ENCODE measurements at regions not wholly inside any gene's neighbourhood (a gene's known extent, or its start where the extent isn't known, plus 50 kb on each side); places are given as distances from the start of the nearest gene placed in this dataset.
"Not testable (repeated sequence)": the region's sequence is repeated elsewhere in the genome, so short reads cannot be mapped to it uniquely, and the experiment has no call there.

GRCh38 chr6:19245656-19246055 is 591.5 kb upstream of the ID4 start:
- DNase-seq: no peak
- H3K4me1 ChIP-seq: no peaks in the 10 kb centered on the region
- no peaks in the 10 kb centered on the region for H3K36me3 ChIP-seq
- H3K27ac ChIP-seq: no peak overlapping the region
- H3K4me3 ChIP-seq: no peak overlapping the region
- intact Hi-C loops (cut with DNase I; ENCODE audit: low total_unique reads): no loop called here
- H3K9me3 ChIP-seq: peaks cover 0 to 18% (median 9%) of the 10 kb centered on the region in 3 donors
- H3K27me3 ChIP-seq: no peaks in the 10 kb centered on the region
- TF ChIP-seq CTCF (IDR thresholded peaks at IDR 0.05): no peak

- H3K27ac ChIP-seq; H3K4me1 ChIP-seq; DNase-seq; H3K27me3 ChIP-seq; H3K4me3 ChIP-seq; H3K36me3 ChIP-seq; intact Hi-C loops (cut with DNase I; ENCODE audit: low total_unique reads): not testable (repeated sequence)
- H3K9me3 ChIP-seq: peaks cover 0 to 18% (median 9%) of the 10 kb centered on the region in 3 donors
These were observed 590.0 kb upstream of the ID4 start for GRCh38 chr6:19247181-19247580.

- DNase-seq; H3K27me3 ChIP-seq; H3K4me3 ChIP-seq; intact Hi-C loops (cut with DNase I; ENCODE audit: low total_unique reads); H3K27ac ChIP-seq; H3K9me3 ChIP-seq; H3K36me3 ChIP-seq: not testable (repeated sequence)
- H3K4me1 ChIP-seq: peaks cover 0 to 14% (median 0%) of the 10 kb centered on the region in 4 donors
These were observed 581.0 kb upstream of the ID4 start for GRCh38 chr6:19256123-19256522.

GRCh38 chr6:19261642-19262041 is 575.5 kb upstream of the ID4 start:
- no peaks in the 10 kb centered on the region for H3K9me3 ChIP-seq
- no peaks in the 10 kb centered on the region for H3K27me3 ChIP-seq
- H3K4me3 ChIP-seq: no peak overlapping the region
- no peak overlapping the region for H3K27ac ChIP-seq
- peaks cover 0 to 12% (median 0%) of the 10 kb centered on the region in 4 donors for H3K4me1 ChIP-seq
- no peaks in the 10 kb centered on the region for H3K36me3 ChIP-seq
- no peak for TF ChIP-seq CTCF (IDR thresholded peaks at IDR 0.05)
- DNase-seq: no peak
- intact Hi-C loops (cut with DNase I; ENCODE audit: low total_unique reads): no loop called here

- Histone ChIP-seq H3K36me3 (no peaks in the 10 kb centered on the region), H3K4me3 (no peak overlapping the region), H3K27me3 (no peaks in the 10 kb centered on the region), H3K27ac (no peak overlapping the region), H3K9me3 (peaks cover 0 to 12% (median 5%) of the 10 kb centered on the region in 3 donors), H3K4me1 (no peaks in the 10 kb centered on the region)
- TF ChIP-seq CTCF (IDR thresholded peaks at IDR 0.05): no peak
- no peak for DNase-seq
- intact Hi-C loops (cut with DNase I; ENCODE audit: low total_unique reads): no loop called here
These were observed 569.1 kb upstream of the ID4 start for GRCh38 chr6:19268117-19268516.

GRCh38 chr6:19268718-19269117 is 568.5 kb upstream of the ID4 start:
- Histone ChIP-seq H3K4me1 (no peaks in the 10 kb centered on the region), H3K4me3 (no peak overlapping the region), H3K27ac (no peak overlapping the region), H3K36me3 (no peaks in the 10 kb centered on the region), H3K9me3 (peaks cover 0 to 12% (median 5%) of the 10 kb centered on the region in 3 donors), H3K27me3 (no peaks in the 10 kb centered on the region)
- no peak for TF ChIP-seq CTCF (IDR thresholded peaks at IDR 0.05)
- DNase-seq: no peak
- intact Hi-C loops (cut with DNase I; ENCODE audit: low total_unique reads): no loop called here

GRCh38 chr6:19269341-19269898 is 567.8 kb upstream of the ID4 start:
- Histone ChIP-seq H3K36me3 (no peaks in the 10 kb centered on the region), H3K27me3 (no peaks in the 10 kb centered on the region), H3K4me3 (no peak overlapping the region), H3K9me3 (peaks cover 0 to 12% (median 5%) of the 10 kb centered on the region in 3 donors), H3K4me1 (no peaks in the 10 kb centered on the region), H3K27ac (no peak overlapping the region)
- no peak for TF ChIP-seq CTCF (IDR thresholded peaks at IDR 0.05)
- intact Hi-C loops (cut with DNase I; ENCODE audit: low total_unique reads): no loop called here
- DNase-seq: no peak

All from tibial artery (tissue), 4 donors.